ENCODE measurements at regions not wholly inside any gene's neighbourhood (a gene's known extent, or its start where the extent isn't known, plus 50 kb on each side); places are given as distances from the start of the nearest gene placed in this dataset.

GRCh38 chr2:123179526-123179925 is 845.6 kb upstream of the CNTNAP5 start:
- no peak for TF ChIP-seq POLR2A (IDR thresholded peaks at IDR 0.05; ENCODE audit: low read length)
- TF ChIP-seq GATA1 (IDR thresholded peaks at IDR 0.05; ENCODE audit: low read depth, low read length): no peak
